GM23338 (cell line): ENCODE measurements at regions not wholly inside any gene's neighbourhood (a gene's known extent, or its start where the extent isn't known, plus 50 kb on each side); places are given as distances from the start of the nearest gene placed in this dataset.

Experiments
- ATAC-seq: fragments of 200-7000 bp; cut with Tn5 transposase; 3 replicates; pipeline ENCODE4 v1.9.1; 2020
- DNase-seq: peaks from one replicate; pipeline ENCODE4 v3.0.0-alpha.2; 2015; ENCODE audit warnings: low spot score
- H2AFZ ChIP-seq: fragments of 200-600 bp; sonication (generic); 2 replicates; pipeline ENCODE4 v1.8.0; 2016; ENCODE audit warnings: antibody characterized with exemption, mild to moderate bottlenecking, moderate library complexity
- H3F3A ChIP-seq: fragments of 200-600 bp; sonication (generic); replicated peaks from 2 replicates; pipeline ENCODE4 v1.8.0; 2017; ENCODE audit warnings: antibody characterized with exemption, mixed run types, low read depth
- H3K27ac ChIP-seq: fragments of 200-600 bp; sonication (generic); 2 replicates; pipeline ENCODE4 v1.6.1; 2016; ENCODE audit warnings: low read depth
- H3K27me3 ChIP-seq: fragments of 200-600 bp; sonication (generic); 2 replicates; pipeline ENCODE4 v1.8.0; 2016; ENCODE audit warnings: mild to moderate bottlenecking, mixed run types, moderate library complexity; ENCODE audit not compliant: insufficient read depth
- H3K36me3 ChIP-seq: fragments of 200-600 bp; sonication (generic); 2 replicates; pipeline ENCODE4 v1.8.0; 2016; ENCODE audit warnings: mild to moderate bottlenecking; ENCODE audit not compliant: insufficient read depth
- H3K4me1 ChIP-seq: fragments of 200-600 bp; sonication (generic); 2 replicates; pipeline ENCODE4 v1.8.0; 2016; ENCODE audit warnings: mild to moderate bottlenecking, moderate library complexity; ENCODE audit not compliant: insufficient read depth
- H3K4me2 ChIP-seq: fragments of 200-600 bp; sonication (generic); 2 replicates; pipeline ENCODE4 v1.7.1; 2017; ENCODE audit warnings: mixed run types
- H3K4me3 ChIP-seq: fragments of 200-600 bp; sonication (generic); 2 replicates; pipeline ENCODE4 v1.6.1; 2016; ENCODE audit warnings: mixed run types
- H3K79me2 ChIP-seq: fragments of 200-600 bp; sonication (generic); replicated peaks from 2 replicates; pipeline ENCODE4 v1.8.0; 2017; ENCODE audit warnings: mild to moderate bottlenecking; ENCODE audit not compliant: insufficient read depth
- H3K9me2 ChIP-seq: fragments of 200-600 bp; sonication (generic); 2 replicates; pipeline ENCODE4 v1.8.0; 2017; ENCODE audit not compliant: insufficient read depth
- H4K20me1 ChIP-seq: fragments of 200-600 bp; sonication (generic); replicated peaks from 2 replicates; pipeline ENCODE4 v1.8.0; 2017; ENCODE audit warnings: mild to moderate bottlenecking; ENCODE audit not compliant: insufficient read depth
- H3K27ac Mint-ChIP-seq: 2 replicates; pipeline ENCODE4 v1.8.0; 2020; ENCODE audit warnings: inconsistent platforms, mild to moderate bottlenecking, moderate library complexity, mixed read lengths
- H3K27me3 Mint-ChIP-seq: 3 replicates; pipeline ENCODE4 v1.8.0; 2022; ENCODE audit warnings: low read depth, mild to moderate bottlenecking, moderate library complexity, mixed read lengths, inconsistent platforms; ENCODE audit not compliant: insufficient read depth, poor library complexity
- H3K36me3 Mint-ChIP-seq: 3 replicates; pipeline ENCODE4 v1.8.0; 2021; ENCODE audit warnings: low read depth, mild to moderate bottlenecking, inconsistent platforms, moderate library complexity, mixed read lengths
- H3K4me1 Mint-ChIP-seq: 3 replicates; pipeline ENCODE4 v1.8.0; 2020; ENCODE audit warnings: mild to moderate bottlenecking, inconsistent platforms, mixed read lengths
- H3K4me3 Mint-ChIP-seq: 3 replicates; pipeline ENCODE4 v1.8.0; 2021; ENCODE audit warnings: moderate library complexity, mild to moderate bottlenecking, inconsistent platforms, mixed read lengths
- H3K9me3 Mint-ChIP-seq: 3 replicates; pipeline ENCODE4 v1.8.0; 2020; ENCODE audit warnings: moderate library complexity, mild to moderate bottlenecking, inconsistent platforms, mixed read lengths
- CREB1 ChIP-seq: fragments of 250-450 bp; sonication (Bioruptor Pico); IDR thresholded peaks from 2 replicates; pipeline ENCODE4 v1.5.0; 2020; ENCODE audit warnings: low read depth, mild to moderate bottlenecking, moderate library complexity
- CTCF ChIP-seq, 2 experiments: fragments of 200-600 bp in 1 of 2; sonication (generic) in 1 of 2; conservative IDR thresholded peaks; 2 replicates each; pipeline versions ENCODE4 v1.5.1 to v1.6.1; 2016 to 2017; ENCODE audit warnings: antibody characterized with exemption in 2 of 2, low read depth in 2 of 2, mild to moderate bottlenecking in 2 of 2, moderate library complexity in 1 of 2
- EZH2 ChIP-seq: fragments of 200-600 bp; sonication (generic); IDR thresholded peaks from one replicate; pipeline ENCODE4 v1.8.0; 2017; ENCODE audit warnings: antibody characterized with exemption, mild to moderate bottlenecking, low read depth; ENCODE audit not compliant: unreplicated experiment
- EZH2phosphoT487 ChIP-seq: fragments of 200-600 bp; sonication (generic); IDR thresholded peaks from one replicate; pipeline ENCODE4 v1.8.1; 2018; ENCODE audit warnings: antibody characterized with exemption; ENCODE audit not compliant: unreplicated experiment
- NANOG ChIP-seq: IDR thresholded peaks from 2 replicates; pipeline ENCODE4 v1.6.1; 2016; ENCODE audit warnings: antibody characterized with exemption, borderline replicate concordance
- POLR2AphosphoS5 ChIP-seq: IDR thresholded peaks from 2 replicates; pipeline ENCODE4 v1.6.1; 2016; ENCODE audit warnings: antibody characterized with exemption, low read depth
- STAT1 ChIP-seq: IDR thresholded peaks from one replicate; pipeline ENCODE4 v1.6.1; 2016; ENCODE audit warnings: antibody characterized with exemption; ENCODE audit not compliant: unreplicated experiment
- ZNF114 ChIP-seq: fragments of 250-450 bp; sonication (Bioruptor Pico); IDR thresholded peaks from 2 replicates; pipeline ENCODE4 v1.5.0; 2020; ENCODE audit warnings: mild to moderate bottlenecking, moderate library complexity
- ZNF331 ChIP-seq: fragments of 250-450 bp; sonication (Bioruptor Pico); IDR thresholded peaks from 2 replicates; pipeline ENCODE4 v1.5.0; 2020; ENCODE audit warnings: low read depth, mild to moderate bottlenecking, moderate library complexity
- TF ChIP-seq, protein P1 (sequence below): IDR thresholded peaks from one replicate; pipeline ENCODE4 v1.6.1; 2018; ENCODE audit warnings: antibody characterized with exemption; ENCODE audit not compliant: unreplicated experiment

DNA sequence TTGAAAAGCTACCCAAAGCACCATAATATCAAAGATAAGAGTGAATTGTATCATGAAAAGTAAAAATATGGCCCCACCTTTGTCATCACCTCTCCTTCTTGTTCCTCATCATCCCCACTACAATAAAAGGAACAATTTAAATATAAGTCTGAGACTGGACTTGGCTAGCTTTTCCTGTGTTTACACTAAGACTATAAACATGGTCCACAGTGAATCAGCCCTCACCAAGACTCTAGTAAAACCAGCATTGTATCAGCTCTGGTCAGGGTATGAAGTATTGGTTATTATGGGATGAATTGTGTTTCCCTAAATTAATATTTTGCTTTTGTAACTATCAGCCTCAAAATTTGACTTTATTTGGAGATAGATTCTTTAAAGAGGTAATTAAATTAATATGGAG is 105.4 kb downstream of the SLC25A46 start (continued):
- no peak for TF ChIP-seq ZNF331 (CRISPR knock-in tag)

DNA sequence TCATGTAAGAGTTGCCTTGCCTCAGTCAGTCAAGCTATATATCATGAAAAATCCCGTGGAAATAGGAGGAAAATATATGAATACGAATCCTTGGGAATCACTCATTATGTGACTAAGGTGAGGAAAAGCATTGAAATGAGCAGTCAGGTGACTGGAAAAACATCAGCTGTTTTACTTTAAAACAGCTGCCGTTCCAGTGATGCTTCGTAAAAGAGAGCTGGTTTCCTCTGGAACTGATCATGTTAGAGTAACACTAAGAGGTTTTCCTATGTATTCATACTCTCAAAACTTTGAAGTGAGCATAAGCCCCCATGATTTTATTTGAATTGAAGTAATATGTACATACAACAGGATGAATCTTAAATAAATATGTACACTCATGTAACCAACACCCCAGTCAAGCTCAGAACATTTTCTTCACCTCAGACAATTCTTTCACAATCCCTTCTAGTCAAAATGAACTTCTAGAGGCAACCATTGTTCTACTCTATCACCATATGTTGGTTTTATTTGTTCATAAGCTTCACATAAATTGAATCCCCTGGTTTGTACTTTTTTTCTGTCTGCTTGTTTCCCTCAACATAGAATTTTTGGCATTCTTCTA is 107.7 kb downstream of the SLC25A46 start:
- Mint-ChIP-seq H3K27ac (no peak overlapping the region), H3K36me3 (no peaks in the 10 kb centered on the region), H3K9me3 (peaks cover 13% of the 10 kb centered on the region; the same call in 2 of the 3 replicates), H3K4me1 (no peaks in the 10 kb centered on the region), H3K27me3 (no peaks in the 10 kb centered on the region), H3K4me3 (no peak overlapping the region)
- Histone ChIP-seq H4K20me1 (no peaks in the 10 kb centered on the region), H3F3A (no peaks in the 10 kb centered on the region), H3K36me3 (no peaks in the 10 kb centered on the region), H2AFZ (no peak overlapping the region), H3K4me3 (no peak overlapping the region), H3K4me2 (no peak overlapping the region), H3K4me1 (no peaks in the 10 kb centered on the region), H3K9me2 (no peaks in the 10 kb centered on the region), H3K79me2 (no peaks in the 10 kb centered on the region), H3K27ac (no peak overlapping the region), H3K27me3 (no peaks in the 10 kb centered on the region)
- TF ChIP-seq EZH2phosphoT487 (no peak), NANOG (no peak), CTCF (conservative IDR thresholded peaks at IDR 0.05; ENCODE audit: low read depth in 2 of 2) (no peak), ZNF331 (CRISPR knock-in tag) (no peak), STAT1 (no peak)
- ATAC-seq = no peak
- no peak for DNase-seq

DNA sequence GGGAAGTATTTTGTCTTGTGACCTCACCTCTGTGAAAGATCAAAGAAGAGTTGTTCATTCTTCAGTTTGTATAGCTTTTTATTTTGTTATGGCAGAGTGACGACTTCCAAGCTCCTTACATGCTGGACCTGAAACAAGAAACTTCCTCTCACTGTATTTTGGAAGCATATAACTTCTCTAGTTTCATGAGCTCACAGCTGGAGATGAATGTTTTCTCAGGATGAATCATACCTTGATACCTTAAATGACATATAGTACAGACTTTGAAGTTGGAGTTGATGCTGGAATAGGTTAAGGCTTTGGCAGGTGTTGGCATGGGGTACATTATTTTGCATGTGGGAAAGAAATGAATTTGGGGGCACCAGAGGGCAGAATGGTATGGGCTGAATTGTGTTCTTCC is 112.5 kb downstream of the SLC25A46 start:
- Histone ChIP-seq H3K79me2 (no peaks in the 10 kb centered on the region), H4K20me1 (no peaks in the 10 kb centered on the region), H3K4me2 (no peak overlapping the region), H3K4me3 (no peak overlapping the region), H3K36me3 (no peaks in the 10 kb centered on the region), H3K27me3 (no peaks in the 10 kb centered on the region), H2AFZ (no peak overlapping the region), H3F3A (no peaks in the 10 kb centered on the region), H3K9me2 (no peaks in the 10 kb centered on the region), H3K27ac (no peak overlapping the region), H3K4me1 (no peaks in the 10 kb centered on the region)
- H3K27me3 Mint-ChIP-seq = no peaks in the 10 kb centered on the region
- no peaks in the 10 kb centered on the region for H3K4me1 Mint-ChIP-seq
- ATAC-seq (no peak), DNase-seq (no peak)
- no peak overlapping the region for H3K27ac Mint-ChIP-seq
- no peaks in the 10 kb centered on the region for H3K36me3 Mint-ChIP-seq
- no peak overlapping the region for H3K4me3 Mint-ChIP-seq
- peaks cover 13% of the 10 kb centered on the region; the same call in 2 of the 3 replicates for H3K9me3 Mint-ChIP-seq
- TF ChIP-seq, protein P1, sequence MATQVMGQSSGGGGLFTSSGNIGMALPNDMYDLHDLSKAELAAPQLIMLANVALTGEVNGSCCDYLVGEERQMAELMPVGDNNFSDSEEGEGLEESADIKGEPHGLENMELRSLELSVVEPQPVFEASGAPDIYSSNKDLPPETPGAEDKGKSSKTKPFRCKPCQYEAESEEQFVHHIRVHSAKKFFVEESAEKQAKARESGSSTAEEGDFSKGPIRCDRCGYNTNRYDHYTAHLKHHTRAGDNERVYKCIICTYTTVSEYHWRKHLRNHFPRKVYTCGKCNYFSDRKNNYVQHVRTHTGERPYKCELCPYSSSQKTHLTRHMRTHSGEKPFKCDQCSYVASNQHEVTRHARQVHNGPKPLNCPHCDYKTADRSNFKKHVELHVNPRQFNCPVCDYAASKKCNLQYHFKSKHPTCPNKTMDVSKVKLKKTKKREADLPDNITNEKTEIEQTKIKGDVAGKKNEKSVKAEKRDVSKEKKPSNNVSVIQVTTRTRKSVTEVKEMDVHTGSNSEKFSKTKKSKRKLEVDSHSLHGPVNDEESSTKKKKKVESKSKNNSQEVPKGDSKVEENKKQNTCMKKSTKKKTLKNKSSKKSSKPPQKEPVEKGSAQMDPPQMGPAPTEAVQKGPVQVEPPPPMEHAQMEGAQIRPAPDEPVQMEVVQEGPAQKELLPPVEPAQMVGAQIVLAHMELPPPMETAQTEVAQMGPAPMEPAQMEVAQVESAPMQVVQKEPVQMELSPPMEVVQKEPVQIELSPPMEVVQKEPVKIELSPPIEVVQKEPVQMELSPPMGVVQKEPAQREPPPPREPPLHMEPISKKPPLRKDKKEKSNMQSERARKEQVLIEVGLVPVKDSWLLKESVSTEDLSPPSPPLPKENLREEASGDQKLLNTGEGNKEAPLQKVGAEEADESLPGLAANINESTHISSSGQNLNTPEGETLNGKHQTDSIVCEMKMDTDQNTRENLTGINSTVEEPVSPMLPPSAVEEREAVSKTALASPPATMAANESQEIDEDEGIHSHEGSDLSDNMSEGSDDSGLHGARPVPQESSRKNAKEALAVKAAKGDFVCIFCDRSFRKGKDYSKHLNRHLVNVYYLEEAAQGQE = no peak
- TF ChIP-seq CTCF (conservative IDR thresholded peaks at IDR 0.05; ENCODE audit: low read depth in 2 of 2) (no peak), EZH2 (no peak), EZH2phosphoT487 (no peak), STAT1 (no peak), ZNF114 (no peak), POLR2AphosphoS5 (no peak), CREB1 (CRISPR knock-in tag) (no peak)
